Glutamatergic neuron (in vitro differentiated cells): ENCODE measurements at regions not wholly inside any gene's neighbourhood (a gene's known extent, or its start where the extent isn't known, plus 50 kb on each side); places are given as distances from the start of the nearest gene placed in this dataset.

Experiments used
- DNase-seq: peaks from one replicate; pipeline ENCODE4 v3.0.0; 2022
- H3K27ac Mint-ChIP-seq: one replicate; pipeline ENCODE4 v1.8.0; 2020; ENCODE audit warnings: mild to moderate bottlenecking, mixed read lengths, inconsistent platforms; ENCODE audit not compliant: unreplicated experiment
- H3K27me3 Mint-ChIP-seq: one replicate; pipeline ENCODE4 v1.8.0; 2020; ENCODE audit warnings: mild to moderate bottlenecking, moderate library complexity, mixed read lengths, inconsistent platforms; ENCODE audit not compliant: unreplicated experiment
- H3K36me3 Mint-ChIP-seq: one replicate; pipeline ENCODE4 v1.8.0; 2020; ENCODE audit warnings: mild to moderate bottlenecking, mixed read lengths, inconsistent platforms; ENCODE audit not compliant: unreplicated experiment
- H3K4me1 Mint-ChIP-seq: one replicate; pipeline ENCODE4 v1.8.0; 2020; ENCODE audit warnings: mild to moderate bottlenecking, low read depth, mixed read lengths, inconsistent platforms; ENCODE audit not compliant: unreplicated experiment
- H3K4me3 Mint-ChIP-seq: one replicate; pipeline ENCODE4 v1.8.0; 2020; ENCODE audit warnings: mild to moderate bottlenecking, mixed read lengths, inconsistent platforms; ENCODE audit not compliant: unreplicated experiment
- H3K9me3 Mint-ChIP-seq: one replicate; pipeline ENCODE4 v1.8.0; 2020; ENCODE audit warnings: mild to moderate bottlenecking, moderate library complexity, mixed read lengths, inconsistent platforms; ENCODE audit not compliant: unreplicated experiment
- CTCF ChIP-seq: fragments of 200-600 bp; sonication (generic); IDR thresholded peaks from one replicate; pipeline ENCODE4 v1.5.0; 2021; ENCODE audit not compliant: partially characterized antibody, unreplicated experiment

GRCh38 chr11:70741085-70741484 lies 342.8 kb downstream of the CTTN start:
- DNase-seq, result no peak
- H3K4me1 Mint-ChIP-seq, result peaks cover 8% of the 10 kb centered on the region
- peaks cover 9% of the 10 kb centered on the region for H3K27me3 Mint-ChIP-seq
- peak overlapping the region; percentile 37 for H3K4me3 Mint-ChIP-seq
- no peak for TF ChIP-seq CTCF
- peaks cover 11% of the 10 kb centered on the region for H3K9me3 Mint-ChIP-seq
- peaks cover 6% of the 10 kb centered on the region for H3K36me3 Mint-ChIP-seq
- H3K27ac Mint-ChIP-seq, result no peak overlapping the region

GRCh38 chr11:70742553-70743291 lies 344.4 kb downstream of the CTTN start:
- Mint-ChIP-seq H3K27me3 (peaks cover 7% of the 10 kb centered on the region), H3K4me1 (peaks cover 8% of the 10 kb centered on the region), H3K9me3 (peaks cover 11% of the 10 kb centered on the region), H3K27ac (no peak overlapping the region), H3K36me3 (peaks cover 6% of the 10 kb centered on the region), H3K4me3 (no peak overlapping the region)
- DNase-seq, result no peak
- TF ChIP-seq CTCF, result no peak

DNA sequence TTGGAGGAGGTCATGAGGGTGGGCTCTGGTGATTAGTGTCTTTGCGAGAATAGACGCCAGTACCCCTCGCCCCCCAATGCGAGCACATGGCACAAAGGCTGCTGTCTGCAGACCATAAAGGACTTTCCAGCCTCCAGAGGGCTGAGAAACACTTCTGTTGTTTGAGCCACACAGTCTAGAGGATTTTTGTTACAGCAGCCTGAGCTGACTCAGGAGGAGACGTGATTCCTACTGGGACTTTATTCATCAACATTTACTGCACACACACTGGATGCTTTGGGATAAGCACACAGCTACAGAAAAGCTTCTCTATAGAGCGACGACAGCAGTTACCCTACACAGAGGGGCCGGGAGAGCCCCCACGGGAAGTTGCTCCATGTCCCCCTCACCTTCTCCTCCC lies 345.0 kb downstream of the CTTN start:
- Mint-ChIP-seq H3K4me3 (no peak overlapping the region), H3K9me3 (peaks cover 11% of the 10 kb centered on the region), H3K36me3 (peaks cover 6% of the 10 kb centered on the region), H3K27ac (no peak overlapping the region), H3K27me3 (peaks cover 7% of the 10 kb centered on the region), H3K4me1 (peaks cover 8% of the 10 kb centered on the region)
- DNase-seq, result no peak
- TF ChIP-seq CTCF, result no peak

GRCh38 chr11:70743941-70744351 lies 345.6 kb downstream of the CTTN start:
- H3K36me3 Mint-ChIP-seq, result peaks cover 11% of the 10 kb centered on the region
- peaks cover 8% of the 10 kb centered on the region for H3K4me1 Mint-ChIP-seq
- H3K4me3 Mint-ChIP-seq, result no peak overlapping the region
- DNase-seq, result no peak
- no peak for TF ChIP-seq CTCF
- no peak overlapping the region for H3K27ac Mint-ChIP-seq
- H3K27me3 Mint-ChIP-seq, result peaks cover 7% of the 10 kb centered on the region
- H3K9me3 Mint-ChIP-seq, result peaks cover 11% of the 10 kb centered on the region

- Mint-ChIP-seq H3K9me3 (peaks cover 7% of the 10 kb centered on the region), H3K4me3 (no peak overlapping the region), H3K27me3 (peaks cover 4% of the 10 kb centered on the region), H3K27ac (no peak overlapping the region), H3K36me3 (peaks cover 18% of the 10 kb centered on the region), H3K4me1 (peaks cover 8% of the 10 kb centered on the region)
- TF ChIP-seq CTCF, result no peak
- DNase-seq, result no peak
Measured at GRCh38 chr11:70744396-70745185, 346.3 kb downstream of the CTTN start.
